ENCODE measurements at regions not wholly inside any gene's neighbourhood (a gene's known extent, or its start where the extent isn't known, plus 50 kb on each side); places are given as distances from the start of the nearest gene placed in this dataset.
"Not testable (repeated sequence)": the region's sequence is repeated elsewhere in the genome, so short reads cannot be mapped to it uniquely, and the experiment has no call there.

DNA sequence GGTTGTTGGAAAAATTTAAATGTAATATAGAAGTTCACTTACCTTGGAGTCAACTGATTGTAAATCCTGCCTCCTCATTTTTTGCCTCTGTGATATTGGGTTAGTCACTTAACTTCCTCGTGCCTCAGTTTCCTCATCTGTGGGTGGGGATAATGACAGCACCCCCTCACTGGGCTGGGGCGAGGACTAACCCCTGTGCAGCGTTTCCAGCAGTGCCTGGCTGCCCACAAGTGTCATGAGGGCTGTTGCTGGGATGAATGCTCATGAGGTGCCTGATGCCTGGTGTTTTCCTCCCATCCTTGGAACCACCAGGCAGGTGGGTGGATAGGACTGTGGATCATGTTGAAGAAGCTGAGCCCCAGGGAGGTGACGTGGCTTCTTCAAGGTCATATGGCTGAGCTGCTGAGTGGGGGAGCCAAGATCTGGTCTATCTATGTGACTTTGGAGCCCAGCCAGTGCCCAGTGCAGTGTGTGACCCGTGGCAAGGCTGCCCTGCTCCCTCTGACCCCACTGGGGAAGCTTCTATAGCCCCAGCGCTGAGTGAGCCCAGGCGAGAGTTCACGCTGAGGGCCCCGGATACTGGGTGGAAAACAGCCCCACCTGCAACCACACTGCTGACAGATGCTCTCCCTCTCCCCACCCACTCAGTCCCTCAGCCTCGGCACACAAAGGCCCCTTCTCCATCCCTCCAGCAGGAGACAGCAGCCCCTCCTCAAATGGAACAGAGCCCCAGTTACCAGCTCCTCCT lies 446.0 kb downstream of the PTPRU start:
- no peak for DNase-seq

GRCh38 chr1:29681416-29681815 lies 445.1 kb downstream of the PTPRU start:
- not testable (repeated sequence) for DNase-seq

- no peak for DNase-seq
Measured at GRCh38 chr1:29679828-29680558, 443.7 kb downstream of the PTPRU start.

DNA sequence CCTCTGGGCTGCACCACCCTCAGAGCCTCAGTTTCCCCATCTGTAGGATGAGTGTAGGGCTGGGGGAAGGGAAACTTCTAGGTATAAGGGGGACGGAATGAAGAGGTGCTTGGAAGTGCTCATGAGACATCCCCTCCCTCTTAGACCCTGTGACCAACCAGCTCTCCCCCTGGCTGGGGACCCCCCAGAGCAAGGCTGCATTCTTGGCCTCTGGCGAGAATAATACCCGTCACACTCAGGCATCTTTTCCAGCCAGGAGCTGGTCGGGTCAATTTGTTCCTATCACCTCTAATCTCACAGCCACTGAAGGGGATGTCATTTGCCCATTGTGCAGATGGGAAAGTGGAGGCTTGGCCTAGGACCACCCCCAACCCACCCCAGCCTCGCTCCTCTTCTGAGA lies 443.0 kb downstream of the PTPRU start:
- no peak for DNase-seq

DNA sequence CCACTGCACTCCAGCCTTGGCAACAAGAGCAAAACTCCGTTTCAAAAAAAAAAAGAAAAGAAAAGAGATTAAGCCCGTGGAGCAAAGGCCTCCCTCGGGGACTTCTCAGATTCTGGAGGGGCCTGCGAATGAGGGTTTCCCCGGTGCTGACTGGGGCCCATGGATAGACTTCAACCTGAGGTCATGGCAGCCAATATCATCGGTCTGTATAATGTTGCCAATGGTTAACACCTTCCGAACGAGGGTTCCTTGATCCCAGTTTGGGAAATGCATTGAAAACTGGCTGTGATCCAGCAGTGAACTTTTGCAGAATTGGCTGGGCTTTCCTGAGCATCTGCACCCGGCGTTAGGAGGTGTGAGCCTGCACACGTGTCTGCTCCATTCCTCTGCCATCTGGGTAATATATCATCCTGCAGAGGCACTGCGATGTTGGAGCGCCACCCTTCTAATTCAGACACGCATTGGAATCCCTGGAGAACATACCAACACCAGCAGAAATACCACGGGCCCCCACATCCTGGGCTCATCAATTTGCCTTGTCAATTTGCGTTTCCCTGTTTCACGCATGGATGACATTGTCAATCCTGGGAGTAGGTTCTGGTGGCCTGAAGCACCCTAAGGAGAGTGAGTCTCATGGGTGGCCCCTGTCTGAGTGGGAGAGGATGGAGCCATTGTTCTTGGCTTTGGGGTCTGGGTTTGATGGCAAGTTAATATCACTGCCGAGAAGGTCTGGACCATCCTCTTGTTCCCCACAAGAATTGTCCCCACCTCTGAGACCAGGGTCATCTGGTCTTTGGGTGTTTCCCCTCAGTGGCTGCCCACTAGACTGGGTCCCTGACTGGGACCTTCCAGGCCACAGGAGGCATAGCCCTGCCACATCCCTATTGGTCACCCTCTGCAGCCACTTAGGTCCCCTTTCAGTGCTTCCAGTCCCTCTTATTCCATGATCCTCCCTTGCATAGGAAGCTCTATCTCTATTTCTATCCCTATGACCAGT lies 441.0 kb downstream of the PTPRU start:
- DNase-seq = no peak

- no peak for DNase-seq
Measured at GRCh38 chr1:29676496-29676895, 440.2 kb downstream of the PTPRU start.

DNA sequence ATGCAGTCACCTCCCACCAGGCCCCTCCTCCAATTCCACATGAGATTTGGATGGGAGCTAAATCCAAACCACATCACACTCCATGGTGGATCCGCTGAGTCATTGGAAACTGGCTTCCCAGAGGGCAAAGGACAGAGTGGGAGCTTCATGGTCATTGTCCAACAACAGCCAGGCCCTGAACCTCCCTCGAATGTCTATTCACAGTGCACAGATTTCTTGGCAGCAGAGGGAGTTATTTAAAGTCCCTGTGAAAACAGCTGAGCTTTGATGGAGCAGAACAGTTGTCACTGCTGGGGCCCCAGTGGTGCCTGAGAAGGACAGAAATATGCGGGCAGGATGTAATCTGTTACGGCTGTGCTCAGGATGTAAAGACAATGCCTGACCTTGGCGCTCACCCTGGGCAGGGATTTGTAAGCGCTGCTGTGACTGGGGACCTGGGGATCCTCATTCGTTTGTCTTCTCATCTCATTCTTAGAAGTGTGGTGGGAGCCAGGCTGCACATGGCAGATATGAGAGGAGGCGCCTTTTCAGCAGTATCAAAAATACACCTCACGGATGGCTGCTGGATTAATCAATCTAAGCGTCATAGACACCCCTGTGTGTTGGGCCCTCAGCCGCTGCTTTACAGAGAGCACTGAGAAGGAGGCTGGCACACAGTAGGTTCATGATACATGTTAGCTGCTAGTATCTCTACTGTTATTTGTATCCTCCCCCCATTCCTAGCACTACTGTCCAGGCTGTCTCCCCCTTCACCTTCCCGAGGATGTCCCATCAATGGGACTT lies 439.4 kb downstream of the PTPRU start:
- no peak for DNase-seq

DNA sequence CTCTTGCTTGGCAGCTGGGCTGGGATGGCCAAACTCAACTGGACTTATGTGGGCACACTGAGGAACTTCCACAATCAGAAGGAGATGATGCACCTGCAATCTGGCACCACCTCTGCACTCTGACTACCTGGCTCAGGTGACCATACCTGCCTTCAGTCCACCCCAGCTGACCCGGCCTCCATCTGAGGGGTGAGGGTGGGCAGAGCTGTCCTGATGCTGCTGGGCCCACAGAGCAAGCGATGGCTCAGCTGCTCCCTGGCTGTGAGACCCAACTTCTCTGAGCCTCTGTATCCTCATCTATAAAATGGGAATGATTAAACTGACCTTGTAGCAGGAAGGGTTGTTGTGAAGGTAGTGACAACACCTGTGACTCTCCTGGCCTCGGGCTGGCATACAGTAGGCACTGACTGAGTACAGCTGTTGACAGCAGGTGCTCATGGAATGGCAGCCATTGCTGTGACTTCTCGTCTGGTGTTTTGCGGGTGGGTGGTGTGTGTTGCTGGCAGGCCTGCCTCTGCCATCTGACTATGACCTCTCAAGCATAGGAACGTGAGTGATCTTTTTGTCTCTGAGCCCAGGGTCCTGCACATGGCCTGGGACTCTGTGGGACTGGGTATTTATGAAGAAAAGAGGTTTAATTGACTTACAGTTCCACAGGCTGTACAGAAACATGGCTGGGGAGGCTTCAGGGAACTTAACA lies 438.5 kb downstream of the PTPRU start:
- DNase-seq = no peak

DNA sequence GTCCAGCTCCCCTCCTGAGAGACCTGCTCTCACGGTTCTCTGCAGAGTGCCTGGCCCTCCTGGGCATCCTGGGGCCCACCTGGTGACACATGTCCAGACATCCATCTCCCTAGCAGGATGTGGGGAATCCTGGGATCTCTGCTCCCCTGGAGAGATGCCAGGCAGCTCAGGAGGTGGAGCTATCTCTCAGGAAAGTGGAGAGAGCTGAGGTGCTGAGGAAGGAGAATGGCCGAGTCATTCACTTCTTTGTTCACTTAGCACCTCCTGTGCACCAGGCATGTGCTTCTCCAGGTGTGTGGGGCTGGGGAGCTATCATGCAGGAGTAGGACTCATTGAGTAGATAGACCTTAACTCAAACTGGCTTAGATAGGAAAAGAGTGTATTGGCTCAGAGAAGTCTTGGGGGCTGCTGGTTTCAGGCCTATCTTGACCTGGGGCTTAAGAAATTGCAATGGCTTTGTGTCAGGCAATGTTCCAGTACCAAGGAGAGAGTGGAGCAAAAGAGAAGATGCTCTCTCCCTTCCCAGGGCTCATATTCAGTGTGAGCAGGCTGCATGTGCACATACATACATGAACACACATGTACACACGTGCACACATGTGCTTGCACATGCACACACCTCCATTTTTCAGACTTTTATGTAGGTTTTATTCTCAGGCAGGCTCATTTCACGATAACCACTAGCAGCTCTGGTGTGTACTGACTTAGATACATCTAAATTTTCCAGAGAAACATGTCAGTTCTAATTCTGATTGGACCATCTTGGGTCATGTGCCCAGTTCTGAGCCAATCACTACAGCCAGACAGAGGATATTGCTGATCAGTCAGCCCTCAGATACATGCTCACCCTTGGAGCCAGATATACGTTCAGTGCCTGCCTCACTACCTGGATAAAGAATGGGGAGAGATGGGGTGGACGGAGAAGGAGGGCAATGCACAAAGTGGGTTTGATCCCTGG lies 437.6 kb downstream of the PTPRU start:
- DNase-seq = no peak

DNA sequence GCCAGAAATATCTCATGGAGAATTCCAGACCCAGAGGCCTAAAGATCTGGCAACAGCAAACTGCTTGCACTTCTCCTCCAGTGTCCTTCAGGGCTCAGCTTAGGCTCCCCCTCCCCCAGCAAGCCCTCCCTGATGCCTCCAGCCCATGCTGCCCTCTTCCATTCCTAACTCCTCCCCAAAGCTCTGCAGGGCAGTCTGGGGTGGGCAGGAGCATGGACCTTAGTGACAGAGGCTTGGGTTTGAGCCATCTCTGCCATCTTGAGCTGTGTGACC lies 436.8 kb downstream of the PTPRU start:
- no peak for DNase-seq

- no peak for DNase-seq
Measured at GRCh38 chr1:29672416-29673227, 436.3 kb downstream of the PTPRU start.

GRCh38 chr1:29671446-29672356 lies 435.4 kb downstream of the PTPRU start:
- DNase-seq = no peak

DNA sequence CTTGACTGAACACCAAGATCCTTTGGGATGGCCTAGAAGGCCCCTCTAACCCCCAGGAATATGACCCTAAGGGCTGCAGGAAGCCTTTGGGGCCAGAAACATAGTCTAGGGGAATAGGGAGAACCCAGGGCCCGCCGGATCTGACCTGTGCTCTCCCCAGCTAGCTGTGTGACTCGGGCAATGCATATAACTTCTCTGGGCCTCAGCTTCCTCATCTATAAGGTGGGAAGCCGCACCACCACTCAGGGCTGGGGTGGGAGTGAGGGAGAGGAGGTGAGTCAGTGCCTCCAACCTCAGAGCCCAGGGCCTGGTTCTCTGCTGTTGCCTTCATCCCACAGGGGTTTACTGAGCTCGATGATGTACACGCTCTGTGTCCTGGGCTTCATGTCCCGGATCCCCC lies 434.4 kb downstream of the PTPRU start:
- no peak for DNase-seq

GRCh38 chr1:29669912-29670311 lies 433.6 kb downstream of the PTPRU start:
- DNase-seq = no peak

DNA sequence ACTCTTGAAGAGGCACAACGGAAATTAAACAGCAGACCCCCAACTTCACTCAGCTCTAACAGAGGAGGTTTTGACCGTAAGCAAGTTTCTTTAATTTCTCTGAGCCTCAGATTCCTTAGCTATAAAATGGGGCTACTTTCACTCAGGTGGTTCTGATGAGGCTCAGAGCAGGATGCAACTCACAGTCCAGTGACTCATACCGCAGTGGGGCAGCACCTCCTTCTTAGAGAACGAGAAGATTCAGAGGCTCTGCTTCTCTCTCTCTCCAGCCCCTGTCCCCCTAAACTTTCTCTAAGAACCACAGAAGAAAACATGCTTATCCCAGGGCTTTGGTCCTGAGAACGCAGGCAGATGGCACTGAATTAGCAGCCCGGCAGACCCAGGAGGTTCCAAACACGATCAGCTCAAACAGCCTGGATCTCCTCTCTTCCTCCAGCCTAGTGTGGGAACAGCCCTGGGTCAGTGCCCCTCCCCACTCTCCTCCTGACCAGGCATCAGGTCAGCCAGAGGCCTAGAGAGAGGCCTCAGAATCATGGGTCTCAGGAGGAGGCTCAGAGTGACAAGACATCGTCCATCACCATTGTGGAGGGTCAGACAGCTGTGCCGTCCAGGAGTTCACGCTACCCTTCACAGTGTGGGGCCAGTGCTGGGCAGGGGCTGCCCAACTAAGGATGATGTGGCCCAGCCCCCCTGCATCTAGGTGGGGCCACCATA lies 433.0 kb downstream of the PTPRU start:
- DNase-seq = no peak

DNA sequence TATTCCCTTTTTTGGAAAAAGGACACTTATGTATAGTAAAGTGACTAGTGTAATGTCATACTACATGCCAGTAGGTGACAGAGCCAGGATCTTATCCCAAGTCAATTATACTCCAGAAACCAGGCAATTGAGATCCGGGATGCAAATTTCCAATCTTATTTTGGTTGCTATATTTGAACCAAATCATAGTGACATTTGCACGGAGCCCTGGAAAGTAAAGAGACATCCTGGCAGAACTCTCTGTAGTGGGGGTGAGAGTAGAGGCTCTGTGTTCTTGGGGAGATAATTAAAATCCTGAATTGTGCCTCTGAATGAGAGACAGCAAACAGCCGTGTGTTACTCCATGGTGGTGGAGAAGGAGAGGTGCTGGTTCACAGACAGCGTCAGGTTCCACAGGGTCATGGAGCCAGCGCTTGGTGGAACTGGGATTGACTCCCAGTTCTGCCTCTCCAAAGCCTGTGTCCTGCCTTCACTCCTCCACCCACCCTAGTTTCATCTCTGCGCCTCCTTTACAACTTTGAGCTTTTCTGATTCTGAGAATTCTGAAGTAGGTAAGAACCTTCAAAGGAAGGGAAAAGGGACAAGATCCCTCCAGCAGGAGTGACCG lies 432.3 kb downstream of the PTPRU start:
- no peak for DNase-seq

DNA sequence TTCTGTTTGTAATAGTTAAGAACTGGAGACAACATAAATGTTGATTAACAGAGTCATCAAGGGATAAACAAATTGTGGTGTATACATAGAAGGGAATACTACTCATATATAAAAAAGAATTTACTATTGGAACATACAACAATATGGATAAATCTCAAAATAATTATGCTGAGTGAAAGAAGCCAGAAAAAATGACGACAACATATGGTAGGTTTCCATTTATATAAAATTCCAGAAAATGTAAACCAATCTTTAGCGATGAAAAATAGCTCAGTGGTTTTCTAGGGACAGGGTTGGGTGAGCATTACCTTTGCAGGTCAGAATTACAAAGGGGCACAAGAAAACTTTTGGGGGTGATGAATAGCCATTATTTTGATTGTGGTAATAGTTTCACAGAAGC lies 431.6 kb downstream of the PTPRU start:
- no peak for DNase-seq

GRCh38 chr1:29664711-29665110 lies 428.4 kb downstream of the PTPRU start:
- DNase-seq = no peak
